ENCODE measurements at regions not wholly inside any gene's neighbourhood (a gene's known extent, or its start where the extent isn't known, plus 50 kb on each side); places are given as distances from the start of the nearest gene placed in this dataset.
"Not testable (repeated sequence)": the region's sequence is repeated elsewhere in the genome, so short reads cannot be mapped to it uniquely, and the experiment has no call there.

DNA sequence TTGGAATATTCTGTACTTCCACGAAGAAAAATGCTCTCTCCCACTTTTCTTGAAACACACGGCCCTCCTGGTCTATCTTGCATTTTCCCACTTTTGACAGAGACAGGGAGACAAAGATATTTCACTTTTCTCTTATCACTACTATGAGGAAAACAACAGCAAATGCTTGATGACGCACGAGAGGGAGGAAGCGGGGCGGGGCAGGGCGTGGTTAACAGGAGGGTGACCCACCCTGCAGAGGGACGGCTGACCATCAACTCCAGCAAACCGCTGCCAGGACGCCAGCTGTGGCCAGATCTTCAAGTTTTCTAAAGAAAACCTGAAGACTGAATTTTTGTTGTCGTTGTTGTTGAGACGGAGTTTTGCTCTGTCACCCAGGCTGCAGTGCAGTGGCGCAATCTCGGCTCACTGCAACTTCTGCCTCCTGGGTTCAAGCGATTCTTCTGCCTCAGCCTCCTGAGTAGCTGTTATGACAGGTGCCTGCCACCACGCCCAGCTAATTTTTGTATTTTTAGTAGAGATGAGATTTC, 63.8 kb downstream of the NSUN5 start:
- not testable (repeated sequence) for DNase-seq

DNA sequence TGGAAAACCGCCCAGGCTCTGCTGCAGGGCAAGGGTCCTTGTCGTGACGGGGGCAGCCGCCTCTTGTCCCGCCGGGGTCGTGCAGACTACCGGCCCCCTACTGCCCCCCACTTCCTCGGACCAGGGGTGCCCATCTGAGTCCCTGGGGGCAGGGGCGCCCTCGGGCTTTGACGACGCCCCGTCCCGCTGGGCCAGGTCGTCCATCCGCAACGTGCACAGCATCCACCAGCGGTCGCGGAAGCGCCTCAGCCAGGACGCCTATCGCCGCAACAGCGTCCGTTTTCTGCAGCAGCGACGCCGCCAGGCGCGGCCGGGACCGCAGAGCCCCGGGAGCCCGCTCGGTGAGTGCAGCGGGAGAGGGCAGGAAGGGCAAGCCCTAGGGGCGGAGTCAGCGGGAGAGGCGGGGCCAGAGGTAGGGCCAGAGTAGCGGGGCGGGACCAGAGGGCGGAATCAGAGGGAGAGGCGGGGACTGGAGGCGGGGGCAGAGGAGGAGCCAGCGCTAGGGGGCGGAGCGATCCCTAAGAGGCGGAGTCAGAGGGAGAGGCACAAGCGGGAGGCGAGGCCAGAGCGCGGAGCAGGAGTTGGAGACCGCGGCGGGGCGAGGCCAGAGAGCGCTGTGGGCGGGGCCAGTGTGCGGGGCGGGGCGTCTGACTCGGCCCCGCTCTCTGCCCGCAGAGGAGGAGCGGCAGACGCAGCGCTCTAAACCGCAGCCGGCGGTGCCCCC, 73.5 kb downstream of the NSUN5 start:
- not testable (repeated sequence) for DNase-seq

DNA sequence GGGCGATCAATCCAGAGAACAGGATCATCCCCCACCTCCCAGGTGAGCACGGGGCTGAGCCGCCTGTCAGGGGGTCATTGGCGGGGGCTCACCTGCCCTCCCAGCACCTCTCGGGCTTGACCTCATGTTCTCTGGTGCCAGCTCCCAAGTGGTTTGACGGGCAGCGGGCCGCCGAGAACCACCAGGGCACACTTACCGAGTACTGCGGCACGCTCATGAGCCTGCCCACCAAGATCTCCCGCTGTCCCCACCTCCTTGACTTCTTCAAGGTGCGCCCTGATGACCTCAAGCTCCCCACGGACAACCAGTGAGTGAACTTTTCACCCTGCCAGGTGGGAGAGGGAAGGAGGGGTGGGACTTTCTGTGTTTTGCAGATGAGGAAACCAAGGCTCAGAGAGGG, 82.9 kb downstream of the NSUN5 start:
- DNase-seq = not testable (repeated sequence)

DNA sequence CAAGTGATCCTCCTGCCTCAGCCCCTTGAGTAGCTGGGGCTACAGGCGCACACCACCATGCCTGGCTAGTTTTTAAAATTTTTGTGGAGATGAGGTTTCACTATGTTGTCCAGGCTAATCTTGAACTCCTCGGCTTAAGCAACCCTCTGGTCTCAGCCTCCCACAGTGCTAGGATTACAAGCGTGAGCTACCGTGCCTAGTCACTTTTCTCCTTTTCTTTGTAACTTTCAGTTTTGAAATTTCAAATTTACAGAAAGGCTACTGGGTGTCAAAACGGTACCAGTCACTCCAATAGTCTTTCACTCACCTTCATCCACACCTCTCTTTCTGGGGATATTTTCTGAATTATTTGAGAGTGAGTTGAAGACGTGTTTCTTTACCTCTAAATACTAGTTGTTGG, 86.9 kb downstream of the NSUN5 start:
- DNase-seq = not testable (repeated sequence)

DNA sequence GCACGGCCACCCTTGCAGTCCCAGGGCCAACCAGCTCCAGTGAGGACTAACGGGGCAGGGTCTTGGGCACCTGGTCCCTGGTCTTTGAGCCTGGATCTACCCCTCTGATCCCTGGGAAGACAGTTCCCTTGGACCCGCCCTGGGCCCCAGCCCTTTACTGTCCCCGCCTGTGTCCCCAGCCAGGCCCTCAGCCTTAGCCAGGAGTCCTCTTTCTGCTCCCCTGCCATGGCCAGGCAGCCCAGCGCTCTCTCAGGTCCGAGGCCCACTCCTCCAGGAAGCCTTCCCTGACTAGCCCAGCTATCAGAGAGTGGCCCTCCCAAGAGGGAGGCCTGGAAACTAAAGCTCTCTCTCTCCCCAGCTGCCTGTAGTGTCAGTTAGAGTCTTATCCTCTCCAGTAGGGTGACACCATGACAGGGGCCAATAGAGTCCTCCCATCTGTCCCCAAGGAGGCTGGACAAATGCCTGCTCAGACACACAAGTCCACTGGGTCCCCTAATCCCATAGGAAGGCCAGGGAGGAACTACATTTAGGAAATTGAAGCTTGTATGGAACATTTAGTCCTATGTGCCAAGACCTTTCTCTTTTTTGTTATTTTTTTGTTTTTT, 87.8 kb downstream of the NSUN5 start:
- not testable (repeated sequence) for DNase-seq

DNA sequence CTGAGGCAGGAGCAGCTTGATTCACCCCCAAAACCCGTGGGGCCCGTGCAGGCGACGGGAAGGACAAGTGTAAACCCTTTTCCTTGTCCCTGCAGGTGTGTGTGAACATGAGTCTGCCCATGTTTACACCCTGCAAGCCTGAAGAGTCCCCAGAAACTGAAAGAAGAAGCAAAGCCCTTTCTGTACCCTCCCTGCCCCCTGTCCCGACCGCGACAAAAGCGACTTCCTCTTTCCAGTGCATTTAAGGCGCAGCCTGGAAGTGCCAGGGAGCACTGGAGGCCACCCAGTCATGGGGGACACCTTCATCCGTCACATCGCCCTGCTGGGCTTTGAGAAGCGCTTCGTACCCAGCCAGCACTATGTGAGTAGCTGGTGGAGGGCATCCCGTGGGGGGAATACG, 88.3 kb downstream of the NSUN5 start:
- DNase-seq = not testable (repeated sequence)

DNA sequence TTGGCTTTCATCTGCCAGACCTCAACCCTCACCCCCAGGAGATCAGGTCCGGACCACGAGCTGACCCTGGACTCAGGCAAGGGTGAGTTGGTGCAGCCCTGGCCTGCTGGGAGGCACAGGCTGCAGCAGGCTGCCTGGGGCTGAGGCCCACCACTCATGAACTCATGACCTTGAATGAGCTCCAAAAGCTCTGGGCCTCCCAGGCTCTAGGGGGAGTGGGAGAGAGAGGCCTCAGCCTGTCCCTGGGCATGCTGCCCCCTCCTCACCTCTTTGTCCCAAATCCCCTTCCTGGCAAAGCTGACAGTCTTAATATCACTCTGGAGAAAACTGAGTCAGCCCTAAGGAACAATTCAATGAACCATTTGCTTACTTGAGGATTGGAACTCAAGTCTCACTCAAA, 89.8 kb downstream of the NSUN5 start:
- not testable (repeated sequence) for DNase-seq

DNA sequence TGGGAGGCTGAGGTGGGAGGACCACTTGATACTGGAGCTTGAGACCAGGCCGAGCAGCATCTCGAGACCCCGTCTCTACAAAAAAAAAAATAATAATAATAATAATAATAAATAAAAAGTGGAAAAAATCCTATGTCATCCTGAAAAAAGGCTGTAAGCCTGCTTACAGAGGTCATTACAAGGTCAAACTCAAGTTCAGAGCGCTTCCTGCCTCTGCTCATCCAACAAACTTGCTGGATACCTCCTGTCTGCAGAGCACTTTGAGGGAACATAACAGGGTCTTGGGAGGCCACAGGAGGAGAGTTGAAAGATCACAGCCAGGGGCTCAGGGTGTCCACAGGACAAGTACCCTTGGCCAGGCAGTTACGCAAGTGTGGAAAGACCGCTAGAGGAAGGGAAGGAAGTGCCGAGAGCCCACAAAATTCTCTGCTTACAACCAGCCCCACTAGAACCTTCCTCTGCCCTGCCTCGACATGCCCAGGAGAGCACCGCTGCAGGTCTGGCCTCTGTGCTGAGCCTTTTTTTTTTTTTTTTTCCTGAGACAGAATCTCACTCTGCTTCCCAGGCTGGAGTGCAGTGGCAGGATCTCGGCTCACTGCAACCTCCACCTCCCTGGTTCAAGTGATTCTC, 92.5 kb downstream of the NSUN5 start:
- DNase-seq = not testable (repeated sequence)

DNA sequence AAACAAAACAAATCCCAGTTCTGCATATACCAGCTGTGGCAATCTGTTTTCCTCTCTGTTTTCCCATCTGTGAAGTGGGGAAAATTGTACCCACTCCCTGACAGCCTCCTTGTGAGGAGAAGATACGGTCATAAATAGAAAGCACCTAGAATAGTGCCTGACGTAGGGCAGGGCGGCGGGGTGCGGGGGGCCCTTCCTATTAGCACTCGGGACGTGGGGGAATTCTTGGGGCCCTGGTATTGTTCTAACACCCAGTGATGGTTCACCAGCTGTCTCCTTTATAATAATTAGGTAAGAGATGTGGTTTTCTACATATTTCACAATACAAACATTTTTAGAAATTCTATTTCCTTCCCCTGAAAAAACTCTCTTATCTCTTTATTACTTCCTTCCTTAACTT, 93.4 kb downstream of the NSUN5 start:
- not testable (repeated sequence) for DNase-seq

DNA sequence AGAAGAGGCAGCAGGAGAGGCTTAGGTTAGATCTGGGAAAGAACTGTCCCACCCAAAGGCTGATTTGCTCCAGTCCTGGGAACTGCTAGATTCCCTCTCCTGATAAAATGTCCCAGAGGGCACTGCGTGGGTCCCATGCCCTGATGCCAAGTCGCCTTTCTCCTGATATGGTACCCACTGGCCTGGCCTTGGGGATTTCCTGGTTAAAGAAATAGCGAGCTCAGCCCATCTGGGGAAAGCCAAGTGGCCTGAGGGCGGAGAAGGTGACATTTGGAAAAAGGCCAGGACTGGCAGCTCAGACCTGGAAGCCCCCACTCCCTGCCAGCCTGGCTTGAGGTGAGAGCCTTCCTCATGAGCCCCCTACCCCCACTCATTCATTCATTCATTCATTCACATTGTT, 94.2 kb downstream of the NSUN5 start:
- peak; percentile 1 for DNase-seq

DNA sequence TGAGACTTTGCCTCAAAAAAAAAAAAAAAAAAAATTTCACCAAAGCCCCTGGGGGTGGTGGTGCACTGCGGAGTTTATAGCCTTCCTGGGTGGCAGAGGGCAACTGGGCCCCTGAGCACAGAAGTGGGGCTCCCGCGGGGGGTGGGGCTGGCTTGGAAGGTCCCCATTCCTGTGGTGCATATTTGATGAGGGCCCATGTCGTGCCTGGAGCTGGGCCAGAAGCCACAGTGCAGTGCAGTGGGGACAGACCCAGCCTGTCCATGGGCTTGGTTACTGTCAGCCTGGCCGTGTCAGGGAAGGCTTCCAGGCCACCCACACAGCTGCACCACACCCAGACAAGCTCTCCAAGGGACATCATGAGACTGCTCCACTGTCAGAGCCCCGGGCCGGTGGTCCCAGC, 95.5 kb downstream of the NSUN5 start:
- DNase-seq = not testable (repeated sequence)

DNA sequence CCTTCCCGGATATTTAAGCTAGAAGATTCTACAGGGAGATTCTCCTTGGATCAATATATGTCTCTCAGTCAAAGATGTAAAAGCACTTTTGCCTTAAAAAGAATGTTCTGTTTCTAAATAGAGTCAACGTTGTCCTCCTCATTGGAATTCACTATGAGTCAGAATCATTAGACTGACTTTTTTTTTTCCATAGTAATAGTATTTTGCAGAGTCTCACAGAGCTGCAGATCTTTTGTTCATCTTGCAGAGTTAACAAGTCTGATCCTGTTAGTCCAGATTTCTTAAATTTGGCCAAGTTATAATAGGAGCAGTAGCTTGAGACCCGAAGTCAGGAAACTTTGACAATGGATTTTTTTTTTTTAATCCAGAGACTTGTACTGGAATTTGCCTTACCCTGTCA, 103.0 kb downstream of the NSUN5 start:
- not testable (repeated sequence) for DNase-seq

DNA sequence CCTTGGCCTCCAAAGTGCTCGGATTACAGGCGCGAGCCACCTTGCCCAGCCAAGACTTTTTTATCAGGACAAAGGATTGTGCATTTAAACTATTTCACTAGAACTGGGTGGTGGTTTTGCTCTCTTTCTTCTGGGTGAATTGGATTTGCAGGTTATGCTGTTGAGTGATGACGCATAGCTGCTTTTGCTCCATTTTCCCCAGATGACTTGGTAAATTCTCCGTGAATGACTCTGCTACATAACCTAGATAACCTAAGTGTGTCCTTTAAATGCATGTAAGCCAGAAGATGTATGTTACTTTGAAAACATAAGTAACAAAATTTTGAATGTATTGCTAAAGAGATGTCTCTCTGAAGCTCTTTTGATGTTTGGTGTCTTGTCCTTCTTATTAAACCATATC, 103.7 kb downstream of the NSUN5 start:
- DNase-seq = not testable (repeated sequence)

DNA sequence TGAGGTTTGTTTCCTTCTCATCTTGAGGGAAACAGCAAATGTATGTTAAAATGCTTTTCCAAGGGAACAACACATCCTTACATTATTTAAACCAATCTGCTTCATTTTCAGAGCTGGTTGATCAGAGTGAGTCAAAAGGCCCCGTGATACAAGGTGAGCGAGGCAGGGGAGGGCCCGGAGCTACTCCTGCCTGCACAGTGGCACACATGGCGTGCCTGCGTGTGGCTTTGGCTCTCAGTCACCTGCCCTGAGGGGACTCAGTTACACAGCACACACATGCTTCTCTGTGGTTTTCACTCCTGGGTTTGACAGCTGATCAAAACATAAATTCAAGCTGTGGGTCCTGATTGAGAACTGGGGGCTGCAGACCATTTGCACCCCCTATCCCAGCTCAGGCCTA, 105.3 kb downstream of the NSUN5 start:
- not testable (repeated sequence) for DNase-seq

DNA sequence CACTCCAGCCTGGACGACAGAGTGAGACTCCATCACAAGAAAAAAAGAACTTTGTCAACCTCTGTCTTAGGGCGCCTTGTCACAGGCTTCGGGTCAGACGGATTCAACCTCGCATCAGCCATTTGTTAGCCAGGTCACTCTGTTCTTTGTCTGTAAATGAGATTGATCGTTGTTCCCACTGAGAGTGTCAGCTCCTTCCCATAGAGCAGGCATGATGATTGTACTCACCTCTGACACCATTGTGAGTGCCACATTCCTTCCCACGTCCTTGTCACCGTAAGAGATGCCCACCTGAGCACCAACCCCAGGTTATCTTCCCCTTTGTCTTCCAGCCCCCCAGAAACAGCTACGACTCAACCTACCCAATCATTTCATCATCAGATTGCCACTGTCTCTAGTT, 107.4 kb downstream of the NSUN5 start:
- not testable (repeated sequence) for DNase-seq

DNA sequence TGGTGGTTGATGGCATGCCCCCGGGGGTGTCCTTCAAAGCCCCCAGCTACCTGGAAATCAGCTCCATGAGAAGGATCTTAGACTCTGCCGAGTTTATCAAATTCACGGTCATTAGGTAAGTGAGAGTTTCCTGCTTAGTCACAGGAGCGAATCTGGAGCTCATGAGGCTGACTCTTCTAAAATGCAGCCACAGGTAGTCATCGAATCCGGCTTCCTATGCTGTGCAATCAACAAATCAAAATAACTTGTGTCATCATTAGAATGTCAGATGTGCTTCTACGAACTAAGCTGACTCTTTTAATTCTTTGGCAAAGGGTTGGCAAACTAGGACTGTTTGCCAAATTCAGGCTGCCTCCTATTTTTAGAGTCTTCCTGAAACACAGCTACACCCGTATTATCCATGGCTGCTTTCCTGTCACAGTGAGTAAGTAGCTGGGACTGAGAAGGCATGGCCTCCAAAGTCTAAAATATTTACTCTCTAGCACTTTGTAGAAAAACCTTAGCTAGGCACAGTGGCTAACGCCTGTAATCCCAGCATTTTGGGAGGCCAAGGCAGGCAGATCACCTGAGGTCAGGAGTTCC, 108.0 kb downstream of the NSUN5 start:
- DNase-seq = not testable (repeated sequence)

DNA sequence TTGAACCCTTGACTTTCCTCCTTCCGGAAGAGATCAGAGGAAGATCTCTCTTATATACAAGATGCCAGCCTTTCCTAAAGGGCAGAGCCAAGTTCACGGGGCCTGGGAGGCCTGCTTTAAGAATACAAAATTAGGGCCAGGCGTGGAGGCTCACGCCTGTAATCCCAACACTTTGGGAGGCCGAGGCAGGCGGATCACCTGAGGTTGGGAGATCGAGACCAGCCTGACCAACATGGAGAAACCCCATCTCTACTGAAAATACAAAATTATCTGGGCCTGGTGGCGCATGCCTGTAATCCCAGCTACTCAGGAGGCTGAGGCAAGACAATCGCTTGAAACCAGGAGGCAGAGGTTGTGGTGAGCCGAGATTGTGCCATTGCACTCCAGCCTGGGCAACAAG, 108.2 kb upstream of the SPDYE9 start:
- not testable (repeated sequence) for DNase-seq

DNA sequence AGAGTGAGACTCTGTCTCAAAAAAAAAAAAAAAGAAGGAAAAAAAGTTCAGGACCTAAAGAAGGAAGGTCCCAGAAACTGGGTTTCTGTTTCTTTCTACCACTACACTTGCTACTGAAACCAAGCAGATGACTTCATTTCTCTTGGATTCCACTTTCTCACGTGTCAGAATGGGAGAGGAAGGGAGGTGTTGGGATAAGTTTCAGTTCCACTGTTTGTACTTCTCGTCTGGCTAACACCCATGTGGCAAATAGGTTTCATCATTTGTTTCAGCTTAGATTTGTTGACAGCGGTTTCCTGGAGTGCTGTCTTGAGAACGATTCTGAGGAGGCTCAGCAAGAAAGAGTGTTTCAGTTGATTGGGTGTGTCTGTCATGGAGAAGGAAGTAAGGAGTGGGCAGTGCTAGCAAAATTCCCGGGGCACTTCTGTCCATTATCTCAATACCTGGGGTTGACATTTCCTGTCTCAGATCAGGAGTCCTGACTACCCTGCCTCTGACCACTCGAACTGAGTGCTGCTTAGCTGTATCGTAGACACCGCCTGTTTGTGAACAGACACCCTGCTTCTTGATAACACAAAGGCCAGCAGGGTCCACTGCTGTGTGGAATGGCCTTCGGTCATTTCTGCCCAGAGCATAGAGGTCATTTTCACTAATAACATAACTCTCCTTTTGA, 104.8 kb upstream of the SPDYE9 start:
- not testable (repeated sequence) for DNase-seq

DNA sequence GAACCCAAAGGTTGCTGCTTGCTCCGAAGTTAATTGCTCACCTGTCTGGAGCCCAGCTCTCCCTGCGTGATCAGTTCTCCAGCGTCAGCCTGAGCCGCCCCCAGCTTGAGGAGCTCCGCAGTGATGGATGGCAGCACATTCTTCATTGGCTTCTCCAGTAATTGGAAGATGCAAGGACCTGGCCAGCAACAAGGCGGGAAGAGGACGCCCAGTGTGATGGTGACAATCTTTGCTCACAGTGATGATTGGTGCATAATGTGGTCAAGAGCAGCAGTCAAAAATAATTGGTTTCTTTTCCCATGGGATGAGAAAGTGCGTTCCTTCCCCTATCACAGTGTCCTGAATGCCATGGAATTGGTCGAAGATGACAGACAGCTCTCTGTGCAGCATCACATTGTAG, 102.4 kb upstream of the SPDYE9 start:
- DNase-seq = not testable (repeated sequence)

DNA sequence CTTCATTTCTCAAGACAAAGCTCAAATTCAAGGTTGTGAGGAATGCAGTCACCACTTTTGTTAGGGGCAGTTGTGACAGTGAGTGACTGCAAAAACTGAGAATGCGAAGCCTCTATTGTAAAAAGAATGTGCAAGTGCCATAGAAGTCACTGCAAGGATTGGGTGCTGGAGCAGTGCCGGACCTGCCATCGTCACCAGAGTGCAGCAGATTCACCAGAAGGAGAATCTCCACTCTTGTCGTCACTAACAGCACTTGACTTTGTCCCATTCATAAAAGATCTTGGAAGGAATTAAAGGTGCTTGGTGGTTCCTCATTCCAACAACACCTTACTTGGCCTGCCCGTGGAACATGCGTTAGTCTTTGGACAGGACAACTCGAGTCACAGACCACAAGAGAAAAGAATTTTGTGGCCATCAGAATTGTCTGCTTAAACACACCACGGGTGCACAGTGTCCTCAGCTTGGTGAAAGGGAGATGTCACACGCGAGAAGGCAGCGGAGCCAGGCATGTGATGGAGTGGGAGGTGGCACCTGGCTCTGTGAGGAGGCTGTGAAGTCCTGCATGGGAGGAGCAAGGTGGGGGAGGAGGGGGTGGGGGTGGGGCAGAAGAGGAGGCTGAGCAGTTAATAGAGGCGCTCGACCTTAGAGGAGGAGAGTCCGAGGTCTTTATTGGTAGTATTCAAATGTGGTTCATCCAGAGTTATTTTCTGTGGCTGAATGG, 100.9 kb upstream of the SPDYE9 start:
- DNase-seq = not testable (repeated sequence)

DNA sequence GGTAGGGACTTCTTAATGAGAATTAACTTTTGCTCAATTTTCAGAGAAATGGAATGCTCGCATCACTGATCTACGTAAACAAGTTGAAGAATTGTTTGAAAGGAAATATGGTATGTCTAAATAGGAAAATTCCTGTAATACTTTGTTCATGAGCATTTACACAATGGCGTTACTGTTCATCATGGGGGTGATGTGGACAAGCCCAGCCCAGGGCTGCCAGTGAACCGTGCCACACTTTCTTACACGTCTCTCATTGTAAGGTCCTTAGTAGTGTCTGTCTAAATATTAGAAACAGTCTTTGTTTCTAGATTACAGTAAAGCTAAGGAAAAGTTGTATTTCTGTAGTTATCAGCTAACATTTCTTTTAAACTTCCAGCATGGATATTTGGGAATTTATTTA, 91.0 kb upstream of the SPDYE9 start:
- DNase-seq = not testable (repeated sequence)

DNA sequence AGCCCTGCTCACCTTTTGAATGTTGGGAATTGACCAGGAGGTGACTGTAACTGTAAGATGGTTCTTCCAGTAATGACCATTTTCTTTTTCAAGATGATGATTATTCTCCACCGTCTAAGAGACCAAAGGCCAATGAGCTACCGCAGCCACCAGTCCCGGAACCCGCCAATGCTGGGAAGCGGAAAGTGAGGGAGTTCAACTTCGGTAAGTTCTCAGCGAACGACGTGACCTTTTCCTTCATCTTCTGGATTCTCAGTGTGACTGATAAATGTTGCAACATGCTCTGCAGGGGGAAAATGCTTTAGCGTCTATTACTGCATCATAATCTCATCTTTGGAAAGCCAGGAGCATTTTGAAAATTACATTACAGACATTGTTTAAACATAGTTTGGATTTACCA, 89.5 kb upstream of the SPDYE9 start:
- not testable (repeated sequence) for DNase-seq
